ENCODE measurements at regions not wholly inside any gene's neighbourhood (a gene's known extent, or its start where the extent isn't known, plus 50 kb on each side); places are given as distances from the start of the nearest gene placed in this dataset.

DNA sequence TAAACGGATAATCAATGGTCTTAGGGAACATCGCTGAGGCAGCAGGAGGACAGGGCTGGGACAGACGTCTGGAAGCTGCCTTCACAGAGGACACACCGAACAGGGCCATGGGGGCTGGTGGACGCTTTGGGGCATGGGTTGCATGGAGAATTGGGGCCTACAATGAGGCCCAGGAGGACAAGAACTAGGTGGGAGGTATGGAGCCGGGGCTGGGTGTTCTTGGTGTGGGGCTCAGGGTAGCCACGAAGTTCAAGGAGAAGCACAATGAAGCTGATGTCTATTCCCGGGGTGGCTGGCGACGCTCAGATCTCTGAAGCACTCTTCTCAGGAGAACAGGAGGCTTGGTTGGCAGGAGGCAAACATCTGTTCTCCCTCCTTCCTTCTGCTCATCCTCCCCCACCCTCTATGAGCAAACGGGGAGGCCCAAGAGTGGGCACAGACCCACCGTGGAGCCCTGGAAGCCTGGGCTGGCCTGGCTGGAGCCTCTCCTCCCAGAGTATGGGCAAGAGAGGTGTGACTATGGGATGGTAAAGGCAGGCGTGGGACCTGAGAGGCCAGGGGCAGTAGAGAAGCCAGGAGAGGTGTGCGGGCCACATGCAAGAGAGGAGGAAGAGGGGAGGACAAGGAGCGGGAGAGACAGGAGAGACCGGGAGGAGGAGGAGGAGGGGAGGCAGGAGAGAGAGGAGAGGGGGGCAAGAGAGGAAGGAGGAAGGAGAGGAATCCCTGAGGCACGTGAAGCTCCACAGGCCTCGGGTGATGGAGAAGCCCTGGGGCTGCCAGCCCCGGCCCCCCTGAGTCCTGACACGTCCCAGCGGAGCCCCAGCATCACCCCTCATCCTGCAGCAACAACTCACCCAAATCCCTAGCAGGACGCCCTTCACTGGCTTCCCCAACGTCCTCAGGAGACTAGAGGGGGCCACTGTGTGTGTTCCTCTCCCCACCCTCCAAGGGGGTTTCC lies 159.1 kb downstream of the OLFM1 start:
- TF ChIP-seq, protein P1, sequence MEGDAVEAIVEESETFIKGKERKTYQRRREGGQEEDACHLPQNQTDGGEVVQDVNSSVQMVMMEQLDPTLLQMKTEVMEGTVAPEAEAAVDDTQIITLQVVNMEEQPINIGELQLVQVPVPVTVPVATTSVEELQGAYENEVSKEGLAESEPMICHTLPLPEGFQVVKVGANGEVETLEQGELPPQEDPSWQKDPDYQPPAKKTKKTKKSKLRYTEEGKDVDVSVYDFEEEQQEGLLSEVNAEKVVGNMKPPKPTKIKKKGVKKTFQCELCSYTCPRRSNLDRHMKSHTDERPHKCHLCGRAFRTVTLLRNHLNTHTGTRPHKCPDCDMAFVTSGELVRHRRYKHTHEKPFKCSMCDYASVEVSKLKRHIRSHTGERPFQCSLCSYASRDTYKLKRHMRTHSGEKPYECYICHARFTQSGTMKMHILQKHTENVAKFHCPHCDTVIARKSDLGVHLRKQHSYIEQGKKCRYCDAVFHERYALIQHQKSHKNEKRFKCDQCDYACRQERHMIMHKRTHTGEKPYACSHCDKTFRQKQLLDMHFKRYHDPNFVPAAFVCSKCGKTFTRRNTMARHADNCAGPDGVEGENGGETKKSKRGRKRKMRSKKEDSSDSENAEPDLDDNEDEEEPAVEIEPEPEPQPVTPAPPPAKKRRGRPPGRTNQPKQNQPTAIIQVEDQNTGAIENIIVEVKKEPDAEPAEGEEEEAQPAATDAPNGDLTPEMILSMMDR (IDR thresholded peaks at IDR 0.05; ENCODE audit: poor library complexity), result no peak
- TF ChIP-seq EZH2 (IDR thresholded peaks at IDR 0.05; ENCODE audit: borderline replicate concordance) (no peak), EZH2phosphoT487 (IDR thresholded peaks at IDR 0.05; ENCODE audit: low read depth, severe bottlenecking, unreplicated experiment) (no peak)
